ENCODE measurements at regions not wholly inside any gene's neighbourhood (a gene's known extent, or its start where the extent isn't known, plus 50 kb on each side); places are given as distances from the start of the nearest gene placed in this dataset.

- H3K36me3 ChIP-seq (ENCODE audit: control insufficient read depth in 2 of 2, insufficient read depth in 2 of 2, low read length in 2 of 2), result no peaks in the 10 kb centered on the region
- H3K9ac ChIP-seq (ENCODE audit: low read length in 2 of 2), result no peak overlapping the region
- H3K4me3 ChIP-seq (ENCODE audit: low read length in 2 of 2), result no peak overlapping the region
- no peaks in the 10 kb centered on the region for H3K27me3 ChIP-seq (ENCODE audit: control insufficient read depth in 1 of 2, insufficient read depth in 2 of 2, low read length in 2 of 2)
- no peaks in the 10 kb centered on the region for H3K4me1 ChIP-seq (ENCODE audit: control insufficient read depth, insufficient read depth, low read length)
- no peaks in the 10 kb centered on the region for H3K9me3 ChIP-seq (ENCODE audit: control insufficient read depth in 2 of 2, low read length in 2 of 2)
- H3K27ac ChIP-seq (ENCODE audit: low read length), result no peak overlapping the region
Measured at GRCh38 chr2:13537771-13538349, 821.1 kb downstream of the TRIB2 start.

- H3K4me1 ChIP-seq (ENCODE audit: control insufficient read depth, insufficient read depth, low read length), result no peaks in the 10 kb centered on the region
- H3K36me3 ChIP-seq (ENCODE audit: control insufficient read depth in 2 of 2, insufficient read depth in 2 of 2, low read length in 2 of 2), result no peaks in the 10 kb centered on the region
- H3K4me3 ChIP-seq (ENCODE audit: low read length in 2 of 2), result no peak overlapping the region
- no peak overlapping the region for H3K27ac ChIP-seq (ENCODE audit: low read length)
- no peak overlapping the region for H3K9ac ChIP-seq (ENCODE audit: low read length in 2 of 2)
- H3K9me3 ChIP-seq (ENCODE audit: control insufficient read depth in 2 of 2, low read length in 2 of 2), result no peaks in the 10 kb centered on the region
- no peaks in the 10 kb centered on the region for H3K27me3 ChIP-seq (ENCODE audit: control insufficient read depth in 1 of 2, insufficient read depth in 2 of 2, low read length in 2 of 2)
Measured at GRCh38 chr2:13539296-13539695, 822.6 kb downstream of the TRIB2 start.

GRCh38 chr2:13542061-13542460, 825.3 kb downstream of the TRIB2 start:
- no peaks in the 10 kb centered on the region for H3K4me1 ChIP-seq (ENCODE audit: control insufficient read depth, insufficient read depth, low read length)
- H3K4me3 ChIP-seq (ENCODE audit: low read length in 2 of 2), result no peak overlapping the region
- no peak overlapping the region for H3K9ac ChIP-seq (ENCODE audit: low read length in 2 of 2)
- H3K27ac ChIP-seq (ENCODE audit: low read length), result no peak overlapping the region
- H3K27me3 ChIP-seq (ENCODE audit: control insufficient read depth in 1 of 2, insufficient read depth in 2 of 2, low read length in 2 of 2), result no peaks in the 10 kb centered on the region
- H3K36me3 ChIP-seq (ENCODE audit: control insufficient read depth in 2 of 2, insufficient read depth in 2 of 2, low read length in 2 of 2), result no peaks in the 10 kb centered on the region
- no peaks in the 10 kb centered on the region for H3K9me3 ChIP-seq (ENCODE audit: control insufficient read depth in 2 of 2, low read length in 2 of 2)

GRCh38 chr2:13542642-13543041, 825.9 kb downstream of the TRIB2 start:
- no peak overlapping the region for H3K4me3 ChIP-seq (ENCODE audit: low read length in 2 of 2)

GRCh38 chr2:13543550-13543949, 826.8 kb downstream of the TRIB2 start:
- Histone ChIP-seq H3K4me1 (ENCODE audit: control insufficient read depth, insufficient read depth, low read length) (no peaks in the 10 kb centered on the region), H3K9ac (ENCODE audit: low read length in 2 of 2) (no peak overlapping the region), H3K4me3 (ENCODE audit: low read length in 2 of 2) (no peak overlapping the region), H3K27me3 (ENCODE audit: control insufficient read depth in 1 of 2, insufficient read depth in 2 of 2, low read length in 2 of 2) (no peaks in the 10 kb centered on the region), H3K27ac (ENCODE audit: low read length) (no peak overlapping the region), H3K9me3 (ENCODE audit: control insufficient read depth in 2 of 2, low read length in 2 of 2) (no peaks in the 10 kb centered on the region), H3K36me3 (ENCODE audit: control insufficient read depth in 2 of 2, insufficient read depth in 2 of 2, low read length in 2 of 2) (no peaks in the 10 kb centered on the region)

More at GRCh38 chr2:13542642-13543041, 825.9 kb downstream of the TRIB2 start:
- H3K27ac ChIP-seq (ENCODE audit: low read length), result no peak overlapping the region
- no peak overlapping the region for H3K9ac ChIP-seq (ENCODE audit: low read length in 2 of 2)
- H3K36me3 ChIP-seq (ENCODE audit: control insufficient read depth in 2 of 2, insufficient read depth in 2 of 2, low read length in 2 of 2), result no peaks in the 10 kb centered on the region
- no peaks in the 10 kb centered on the region for H3K4me1 ChIP-seq (ENCODE audit: control insufficient read depth, insufficient read depth, low read length)
- H3K27me3 ChIP-seq (ENCODE audit: control insufficient read depth in 1 of 2, insufficient read depth in 2 of 2, low read length in 2 of 2), result no peaks in the 10 kb centered on the region
- no peaks in the 10 kb centered on the region for H3K9me3 ChIP-seq (ENCODE audit: control insufficient read depth in 2 of 2, low read length in 2 of 2)

- Histone ChIP-seq H3K27me3 (ENCODE audit: control insufficient read depth in 1 of 2, insufficient read depth in 2 of 2, low read length in 2 of 2) (no peaks in the 10 kb centered on the region), H3K36me3 (ENCODE audit: control insufficient read depth in 2 of 2, insufficient read depth in 2 of 2, low read length in 2 of 2) (no peaks in the 10 kb centered on the region), H3K9me3 (ENCODE audit: control insufficient read depth in 2 of 2, low read length in 2 of 2) (no peaks in the 10 kb centered on the region), H3K4me3 (ENCODE audit: low read length in 2 of 2) (no peak overlapping the region), H3K4me1 (ENCODE audit: control insufficient read depth, insufficient read depth, low read length) (no peaks in the 10 kb centered on the region), H3K9ac (ENCODE audit: low read length in 2 of 2) (no peak overlapping the region), H3K27ac (ENCODE audit: low read length) (no peak overlapping the region)
Measured at GRCh38 chr2:13545320-13545719, 828.6 kb downstream of the TRIB2 start.

- Histone ChIP-seq H3K9ac (ENCODE audit: low read length in 2 of 2) (no peak overlapping the region), H3K36me3 (ENCODE audit: control insufficient read depth in 2 of 2, insufficient read depth in 2 of 2, low read length in 2 of 2) (no peaks in the 10 kb centered on the region), H3K4me1 (ENCODE audit: control insufficient read depth, insufficient read depth, low read length) (no peaks in the 10 kb centered on the region), H3K27me3 (ENCODE audit: control insufficient read depth in 1 of 2, insufficient read depth in 2 of 2, low read length in 2 of 2) (no peaks in the 10 kb centered on the region), H3K4me3 (ENCODE audit: low read length in 2 of 2) (no peak overlapping the region), H3K27ac (ENCODE audit: low read length) (no peak overlapping the region), H3K9me3 (ENCODE audit: control insufficient read depth in 2 of 2, low read length in 2 of 2) (no peaks in the 10 kb centered on the region)
Measured at GRCh38 chr2:13546131-13546530, 829.4 kb downstream of the TRIB2 start.

- Histone ChIP-seq H3K27ac (ENCODE audit: low read length) (no peak overlapping the region), H3K9me3 (ENCODE audit: control insufficient read depth in 2 of 2, low read length in 2 of 2) (no peaks in the 10 kb centered on the region), H3K36me3 (ENCODE audit: control insufficient read depth in 2 of 2, insufficient read depth in 2 of 2, low read length in 2 of 2) (no peaks in the 10 kb centered on the region), H3K27me3 (ENCODE audit: control insufficient read depth in 1 of 2, insufficient read depth in 2 of 2, low read length in 2 of 2) (no peaks in the 10 kb centered on the region), H3K9ac (ENCODE audit: low read length in 2 of 2) (no peak overlapping the region), H3K4me1 (ENCODE audit: control insufficient read depth, insufficient read depth, low read length) (no peaks in the 10 kb centered on the region), H3K4me3 (ENCODE audit: low read length in 2 of 2) (no peak overlapping the region)
Measured at GRCh38 chr2:13550285-13551231, 833.8 kb downstream of the TRIB2 start.

GRCh38 chr2:13558368-13558767, 841.6 kb downstream of the TRIB2 start:
- Histone ChIP-seq H3K4me3 (ENCODE audit: low read length in 2 of 2) (no peak overlapping the region), H3K4me1 (ENCODE audit: control insufficient read depth, insufficient read depth, low read length) (no peaks in the 10 kb centered on the region), H3K9ac (ENCODE audit: low read length in 2 of 2) (no peak overlapping the region), H3K27me3 (ENCODE audit: control insufficient read depth in 1 of 2, insufficient read depth in 2 of 2, low read length in 2 of 2) (no peaks in the 10 kb centered on the region), H3K9me3 (ENCODE audit: control insufficient read depth in 2 of 2, low read length in 2 of 2) (no peaks in the 10 kb centered on the region), H3K27ac (ENCODE audit: low read length) (no peak overlapping the region), H3K36me3 (ENCODE audit: control insufficient read depth in 2 of 2, insufficient read depth in 2 of 2, low read length in 2 of 2) (no peaks in the 10 kb centered on the region)

GRCh38 chr2:13560322-13560721, 843.6 kb downstream of the TRIB2 start:
- H3K27me3 ChIP-seq (ENCODE audit: control insufficient read depth in 1 of 2, insufficient read depth in 2 of 2, low read length in 2 of 2), result no peaks in the 10 kb centered on the region
- no peak overlapping the region for H3K9ac ChIP-seq (ENCODE audit: low read length in 2 of 2)
- H3K4me1 ChIP-seq (ENCODE audit: control insufficient read depth, insufficient read depth, low read length), result no peaks in the 10 kb centered on the region
- no peak overlapping the region for H3K27ac ChIP-seq (ENCODE audit: low read length)
- no peak overlapping the region for H3K4me3 ChIP-seq (ENCODE audit: low read length in 2 of 2)
- H3K9me3 ChIP-seq (ENCODE audit: control insufficient read depth in 2 of 2, low read length in 2 of 2), result no peaks in the 10 kb centered on the region
- H3K36me3 ChIP-seq (ENCODE audit: control insufficient read depth in 2 of 2, insufficient read depth in 2 of 2, low read length in 2 of 2), result no peaks in the 10 kb centered on the region

GRCh38 chr2:13572466-13572865, 855.7 kb downstream of the TRIB2 start:
- no peaks in the 10 kb centered on the region for H3K4me1 ChIP-seq (ENCODE audit: control insufficient read depth, insufficient read depth, low read length)
- no peaks in the 10 kb centered on the region for H3K9me3 ChIP-seq (ENCODE audit: control insufficient read depth in 2 of 2, low read length in 2 of 2)
- H3K9ac ChIP-seq (ENCODE audit: low read length in 2 of 2), result no peak overlapping the region
- no peaks in the 10 kb centered on the region for H3K36me3 ChIP-seq (ENCODE audit: control insufficient read depth in 2 of 2, insufficient read depth in 2 of 2, low read length in 2 of 2)
- no peak overlapping the region for H3K4me3 ChIP-seq (ENCODE audit: low read length in 2 of 2)
- H3K27me3 ChIP-seq (ENCODE audit: control insufficient read depth in 1 of 2, insufficient read depth in 2 of 2, low read length in 2 of 2), result no peaks in the 10 kb centered on the region
- no peak overlapping the region for H3K27ac ChIP-seq (ENCODE audit: low read length)

Measured in stomach smooth muscle (tissue), 2 donors.